ENCODE measurements at regions not wholly inside any gene's neighbourhood (a gene's known extent, or its start where the extent isn't known, plus 50 kb on each side); places are given as distances from the start of the nearest gene placed in this dataset.

DNA sequence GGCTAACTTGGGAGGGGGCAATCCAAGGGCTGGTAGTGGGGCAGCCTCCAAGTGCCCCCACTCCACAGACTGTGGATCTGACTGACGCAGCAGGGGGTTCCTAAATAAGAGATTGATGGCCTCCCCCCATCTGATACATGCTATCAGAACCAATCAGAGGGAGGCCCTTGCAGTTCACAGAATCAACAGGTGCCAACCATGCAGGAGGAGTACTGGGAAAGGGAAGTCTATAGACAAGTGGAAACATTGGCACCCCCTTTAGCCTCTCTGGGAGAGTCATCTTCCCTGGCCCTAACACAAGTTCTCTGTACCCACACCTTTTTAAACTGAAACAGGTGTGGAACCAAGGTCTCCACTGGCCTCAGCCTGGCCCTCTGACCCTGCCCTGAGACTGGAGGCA lies 145.8 kb downstream of the OR2B2 start:
- ATAC-seq = no peak

GRCh38 chr6:27765028-27765590 lies 147.1 kb downstream of the OR2B2 start:
- POLR2A ChIA-PET (ENCODE audit: unreplicated experiment) = no interaction called here

More for the DNA sequence above, 145.8 kb downstream of the OR2B2 start:
- POLR2A ChIA-PET (ENCODE audit: unreplicated experiment) = no interaction called here
- no peak for DNase-seq
- H3K9me2 ChIP-seq (replicated peaks; ENCODE audit: low read length) = no peaks in the 10 kb centered on the region
- no peaks in the 10 kb centered on the region for H3K36me3 ChIP-seq (ENCODE audit: low read depth, low read length)
- H3K4me2 ChIP-seq (ENCODE audit: low read length) = no peak overlapping the region
- no peak for TF ChIP-seq EZH2 (IDR thresholded peaks at IDR 0.05; ENCODE audit: low read length, unreplicated experiment)
- TF ChIP-seq EZH2phosphoT487 (IDR thresholded peaks at IDR 0.05; ENCODE audit: borderline replicate concordance, low read length) = no peak
- TF ChIP-seq CTCF (conservative IDR thresholded peaks at IDR 0.05; ENCODE audit: low read depth, low read length) = no peak
- no peaks in the 10 kb centered on the region for H3F3A ChIP-seq (ENCODE audit: low read length, unreplicated experiment)
- no peaks in the 10 kb centered on the region for H3K27me3 ChIP-seq (ENCODE audit: low read length)
- no peak overlapping the region for H2AFZ ChIP-seq (ENCODE audit: low read length)
- intact Hi-C loops (cut with micrococcal nuclease) = no loop called here
- H3K4me3 ChIP-seq (ENCODE audit: low read length) = no peak overlapping the region
- H3K9me3 ChIP-seq (ENCODE audit: low read length) = no peaks in the 10 kb centered on the region
- H3K9ac ChIP-seq (ENCODE audit: low read length) = no peak overlapping the region
- CTCF ChIA-PET = no interaction called here
- H4K20me1 ChIP-seq (ENCODE audit: low read length) = no peaks in the 10 kb centered on the region
- BruUV-seq (replicated peaks) = no TSS peak
- no peak overlapping the region for H3K27ac ChIP-seq (ENCODE audit: low read length)
- H3K79me2 ChIP-seq (ENCODE audit: low read length) = no peaks in the 10 kb centered on the region
- H3K4me1 ChIP-seq (ENCODE audit: insufficient read depth, low read length) = no peaks in the 10 kb centered on the region

More at GRCh38 chr6:27765028-27765590, 147.1 kb downstream of the OR2B2 start:
- ATAC-seq (no peak), DNase-seq (no peak)
- Histone ChIP-seq H3K4me2 (ENCODE audit: low read length) (no peak overlapping the region), H3K4me3 (ENCODE audit: low read length) (no peak overlapping the region), H3K4me1 (ENCODE audit: insufficient read depth, low read length) (no peaks in the 10 kb centered on the region; the same call in 1 of the 2 replicates), H3K9me2 (replicated peaks; ENCODE audit: low read length) (no peaks in the 10 kb centered on the region), H3K36me3 (ENCODE audit: low read depth, low read length) (no peaks in the 10 kb centered on the region), H3K9me3 (ENCODE audit: low read length) (no peaks in the 10 kb centered on the region), H3F3A (ENCODE audit: low read length, unreplicated experiment) (no peaks in the 10 kb centered on the region), H3K9ac (ENCODE audit: low read length) (no peak overlapping the region), H4K20me1 (ENCODE audit: low read length) (no peaks in the 10 kb centered on the region), H2AFZ (ENCODE audit: low read length) (no peak overlapping the region), H3K27me3 (ENCODE audit: low read length) (no peaks in the 10 kb centered on the region), H3K27ac (ENCODE audit: low read length) (no peak overlapping the region), H3K79me2 (ENCODE audit: low read length) (no peaks in the 10 kb centered on the region)
- TF ChIP-seq CTCF (conservative IDR thresholded peaks at IDR 0.05; ENCODE audit: low read depth, low read length) = no peak
- TF ChIP-seq EZH2 (IDR thresholded peaks at IDR 0.05; ENCODE audit: low read length, unreplicated experiment) = no peak
- no peak for TF ChIP-seq EZH2phosphoT487 (IDR thresholded peaks at IDR 0.05; ENCODE audit: borderline replicate concordance, low read length)
- BruUV-seq (replicated peaks) = no TSS peak
- CTCF ChIA-PET = no interaction called here
- intact Hi-C loops (cut with micrococcal nuclease) = no loop called here

Measured in PC-3 (cell line).